ENCODE measurements at regions not wholly inside any gene's neighbourhood (a gene's known extent, or its start where the extent isn't known, plus 50 kb on each side); places are given as distances from the start of the nearest gene placed in this dataset.

DNA sequence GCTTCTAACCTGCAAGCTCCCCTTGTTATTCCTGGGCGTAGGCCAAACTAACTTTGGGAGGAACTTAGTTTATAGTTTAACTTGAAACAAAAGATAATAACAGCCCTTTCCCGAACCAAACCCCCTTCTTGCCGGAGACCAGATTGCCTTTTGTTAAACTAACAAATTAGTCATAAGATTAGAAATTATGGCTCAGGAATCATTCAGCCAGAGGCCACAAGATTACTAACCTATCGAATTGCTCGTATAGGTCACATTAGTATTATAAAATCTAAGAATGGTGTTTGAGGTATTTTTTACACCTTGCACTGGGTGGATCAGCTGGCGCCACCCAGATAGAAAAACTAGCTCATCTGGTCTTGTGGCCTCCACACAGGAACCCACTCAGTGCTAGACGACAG is 65.3 kb upstream of the RAP2B start:
- TF ChIP-seq EP300 (IDR thresholded peaks at IDR 0.05): no peak
- TF ChIP-seq, protein P1, sequence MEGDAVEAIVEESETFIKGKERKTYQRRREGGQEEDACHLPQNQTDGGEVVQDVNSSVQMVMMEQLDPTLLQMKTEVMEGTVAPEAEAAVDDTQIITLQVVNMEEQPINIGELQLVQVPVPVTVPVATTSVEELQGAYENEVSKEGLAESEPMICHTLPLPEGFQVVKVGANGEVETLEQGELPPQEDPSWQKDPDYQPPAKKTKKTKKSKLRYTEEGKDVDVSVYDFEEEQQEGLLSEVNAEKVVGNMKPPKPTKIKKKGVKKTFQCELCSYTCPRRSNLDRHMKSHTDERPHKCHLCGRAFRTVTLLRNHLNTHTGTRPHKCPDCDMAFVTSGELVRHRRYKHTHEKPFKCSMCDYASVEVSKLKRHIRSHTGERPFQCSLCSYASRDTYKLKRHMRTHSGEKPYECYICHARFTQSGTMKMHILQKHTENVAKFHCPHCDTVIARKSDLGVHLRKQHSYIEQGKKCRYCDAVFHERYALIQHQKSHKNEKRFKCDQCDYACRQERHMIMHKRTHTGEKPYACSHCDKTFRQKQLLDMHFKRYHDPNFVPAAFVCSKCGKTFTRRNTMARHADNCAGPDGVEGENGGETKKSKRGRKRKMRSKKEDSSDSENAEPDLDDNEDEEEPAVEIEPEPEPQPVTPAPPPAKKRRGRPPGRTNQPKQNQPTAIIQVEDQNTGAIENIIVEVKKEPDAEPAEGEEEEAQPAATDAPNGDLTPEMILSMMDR (IDR thresholded peaks at IDR 0.05): no peak
- TF ChIP-seq POLR2A (IDR thresholded peaks at IDR 0.05): no peak
- TF ChIP-seq POLR2AphosphoS5 (IDR thresholded peaks at IDR 0.05): no peak
